HepG2 (cell line): ENCODE measurements at regions not wholly inside any gene's neighbourhood (a gene's known extent, or its start where the extent isn't known, plus 50 kb on each side); places are given as distances from the start of the nearest gene placed in this dataset.

ENCODE experiments used
- ARID4A ChIP-seq: sonication (generic); formaldehyde crosslinking; IDR thresholded peaks from 2 replicates; pipeline ENCODE4 v1.5.0; 2020; ENCODE audit warnings: mild to moderate bottlenecking, missing genetic modification reagents, borderline replicate concordance
- CCDC6 ChIP-seq: sonication (generic); formaldehyde crosslinking; IDR thresholded peaks from 2 replicates; pipeline ENCODE4 v1.8.1; 2022; ENCODE audit warnings: mild to moderate bottlenecking, missing genetic modification reagents, moderate library complexity
- CSRNP2 ChIP-seq: sonication (generic); formaldehyde crosslinking; conservative IDR thresholded peaks from 2 replicates; pipeline ENCODE4 v1.8.0; 2022; ENCODE audit warnings: low read depth, missing genetic modification reagents
- EED ChIP-seq: sonication (generic); formaldehyde crosslinking; IDR thresholded peaks from 2 replicates; pipeline ENCODE4 v1.5.0; 2020; ENCODE audit warnings: mild to moderate bottlenecking, missing genetic modification reagents
- ELF3 ChIP-seq: IDR thresholded peaks from 2 replicates; pipeline ENCODE4 v1.6.1; 2016; ENCODE audit warnings: missing genetic modification reagents, missing compliant biosample characterization
- GABPB1 ChIP-seq: IDR thresholded peaks from 2 replicates; pipeline ENCODE4 v1.6.1; 2016; ENCODE audit warnings: mild to moderate bottlenecking, missing genetic modification reagents, moderate library complexity, missing compliant biosample characterization
- IRF2 ChIP-seq: IDR thresholded peaks from 2 replicates; pipeline ENCODE4 v1.6.1; 2018; ENCODE audit warnings: missing genetic modification reagents, missing compliant biosample characterization
- LBX2 ChIP-seq: sonication (generic); formaldehyde crosslinking; IDR thresholded peaks from 2 replicates; pipeline ENCODE4 v1.5.0; 2020; ENCODE audit warnings: missing genetic modification reagents, mild to moderate bottlenecking, borderline replicate concordance
- NFE2L1 ChIP-seq: sonication (generic); formaldehyde crosslinking; IDR thresholded peaks from 2 replicates; pipeline ENCODE4 v1.4.0; 2020; ENCODE audit warnings: missing genetic modification reagents, mild to moderate bottlenecking, borderline replicate concordance
- PCBP1 ChIP-seq: fragments of 200-400 bp; formaldehyde crosslinking; IDR thresholded peaks from 2 replicates; pipeline ENCODE4 v1.6.1; 2017; ENCODE audit warnings: mild to moderate bottlenecking, low read depth, low read length, borderline replicate concordance
- POLR2A ChIP-seq, 2 experiments: IDR thresholded peaks; 2 replicates each; pipeline ENCODE4 v1.6.1; 2011; ENCODE audit warnings: low read depth in 2 of 2, low read length in 2 of 2, mild to moderate bottlenecking in 1 of 2, moderate library complexity in 1 of 2; ENCODE audit not compliant: insufficient read depth in 1 of 2
- PRDM10 ChIP-seq: sonication (generic); formaldehyde crosslinking; IDR thresholded peaks from 2 replicates; pipeline ENCODE4 v1.4.0; 2020; ENCODE audit warnings: low read depth, missing genetic modification reagents
- RBM22 ChIP-seq: fragments of 200-400 bp; formaldehyde crosslinking; optimal IDR thresholded peaks from 2 replicates; pipeline ENCODE3; 2017; ENCODE audit warnings: mild to moderate bottlenecking, low read length, moderate library complexity
- SAP130 ChIP-seq: IDR thresholded peaks from 2 replicates; pipeline ENCODE4 v1.6.1; 2016; ENCODE audit warnings: low read depth
- SYNCRIP ChIP-seq: fragments of 200-400 bp; formaldehyde crosslinking; IDR thresholded peaks from 2 replicates; pipeline ENCODE4 v1.6.1; 2018; ENCODE audit warnings: mild to moderate bottlenecking, low read depth, low read length; ENCODE audit not compliant: insufficient read depth
- TOPORS ChIP-seq: sonication (generic); formaldehyde crosslinking; IDR thresholded peaks from 2 replicates; pipeline ENCODE4 v1.8.0; 2023; ENCODE audit warnings: mild to moderate bottlenecking, missing genetic modification reagents
- ZNF264 ChIP-seq: sonication (generic); formaldehyde crosslinking; IDR thresholded peaks from 2 replicates; pipeline ENCODE4 v1.4.0; 2020; ENCODE audit warnings: missing genetic modification reagents
- ZNF367 ChIP-seq: sonication (generic); formaldehyde crosslinking; IDR thresholded peaks from 2 replicates; pipeline ENCODE4 v1.4.0; 2020; ENCODE audit warnings: missing genetic modification reagents, borderline replicate concordance
- ZNF549 ChIP-seq: sonication (generic); formaldehyde crosslinking; IDR thresholded peaks from 2 replicates; pipeline ENCODE4 v1.5.0; 2020; ENCODE audit warnings: missing genetic modification reagents
- ZNF776 ChIP-seq: sonication (generic); formaldehyde crosslinking; IDR thresholded peaks from 2 replicates; pipeline ENCODE4 v1.4.0; 2020; ENCODE audit warnings: mild to moderate bottlenecking, missing genetic modification reagents
- ZNF879 ChIP-seq: sonication (generic); formaldehyde crosslinking; IDR thresholded peaks from 2 replicates; pipeline ENCODE4 v1.8.1; 2023; ENCODE audit warnings: missing genetic modification reagents
- ZSCAN9 ChIP-seq: IDR thresholded peaks from 2 replicates; pipeline ENCODE4 v1.6.1; 2016; ENCODE audit warnings: borderline replicate concordance

GRCh38 chr15:62391641-62392262 lies 226.7 kb upstream of the C2CD4B start (continued):
- TF ChIP-seq PRDM10 (CRISPR knock-in tag) (no peak), IRF2 (no peak), ZNF879 (CRISPR knock-in tag) (0 out of 2 replicates have a peak, but pooled peaks have one; percentile 61), GABPB1 (CRISPR knock-in tag) (peak; percentile 72; the same call in 1 of the 2 replicates), SAP130 (CRISPR knock-in tag) (peak; percentile 75), ZNF549 (CRISPR knock-in tag) (no peak), ZNF776 (peak; percentile 22; the same call in 1 of the 2 replicates), EED (peak; percentile 88), RBM22 (no peak), LBX2 (no peak), POLR2A (IDR thresholded peaks at IDR 0.05; ENCODE audit: insufficient read depth in 1 of 2, low read depth in 2 of 2, low read length in 2 of 2) (no peak), SYNCRIP (no peak), CSRNP2 (CRISPR knock-in tag) (0 out of 2 replicates have a peak, but pooled peaks have one; percentile 24), CCDC6 (CRISPR knock-in tag) (peak; percentile 40; the same call in 1 of the 2 replicates), ZNF367 (CRISPR knock-in tag) (no peak), ZNF264 (CRISPR knock-in tag) (no peak), ELF3 (CRISPR knock-in tag) (0 out of 2 replicates have a peak, but pooled peaks have one; percentile 23), TOPORS (no peak), ZSCAN9 (CRISPR knock-in tag) (no peak), ARID4A (CRISPR knock-in tag) (peak; percentile 55; the same call in 1 of the 2 replicates), NFE2L1 (CRISPR knock-in tag) (no peak), PCBP1 (no peak)
